A673 (cell line): ENCODE measurements at regions not wholly inside any gene's neighbourhood (a gene's known extent, or its start where the extent isn't known, plus 50 kb on each side); places are given as distances from the start of the nearest gene placed in this dataset.

Experiments
- BruUV-seq: library from RNA; stranded (reverse); fragments of 400-500 nt; replicated peaks from 2 replicates; lab custom pipeline; 2021; lab: Mats Ljungman, UMichigan
- CTCF ChIA-PET: fragments of 300-600 bp; sonication (Branson Sonifier 250); formaldehyde crosslinking; loops from one replicate; lab custom pipeline; 2022; ENCODE audit warnings: antibody characterized with exemption; lab: Charles Lee
- POLR2A ChIA-PET: fragments of 300-600 bp; sonication (Branson Sonifier 250); formaldehyde crosslinking; loops from one replicate; lab custom pipeline; 2022; ENCODE audit warnings: antibody characterized with exemption; ENCODE audit not compliant: low non-redundant PET; lab: Charles Lee
- DNase-seq: peaks from one replicate; pipeline ENCODE4 v3.0.0-alpha.2; 2015; ENCODE audit warnings: low spot score
- H3K27ac ChIP-seq: fragments of 200-600 bp; sonication (generic); 2 replicates; pipeline ENCODE4 v1.5.1; 2016; ENCODE audit warnings: mixed run types, low read depth, mild to moderate bottlenecking, mixed read lengths, antibody characterized with exemption, low read length; ENCODE audit not compliant: poor library complexity, severe bottlenecking
- H3K27me3 ChIP-seq: fragments of 200-600 bp; sonication (generic); replicated peaks from 2 replicates; pipeline ENCODE4 v1.6.1; 2017; ENCODE audit warnings: mixed run types, low read depth, mild to moderate bottlenecking, mixed read lengths, antibody characterized with exemption, low read length; ENCODE audit not compliant: insufficient read depth, poor library complexity
- H3K36me3 ChIP-seq: fragments of 200-600 bp; sonication (generic); 2 replicates; pipeline ENCODE4 v1.6.1; 2016; ENCODE audit warnings: mixed run types, mild to moderate bottlenecking, mixed read lengths, antibody characterized with exemption, low read length; ENCODE audit not compliant: insufficient read depth, poor library complexity, severe bottlenecking
- H3K4me1 ChIP-seq: fragments of 200-600 bp; sonication (generic); 2 replicates; pipeline ENCODE4 v1.6.1; 2017; ENCODE audit warnings: mixed run types, mild to moderate bottlenecking, mixed read lengths, antibody characterized with exemption, low read length; ENCODE audit not compliant: insufficient read depth, poor library complexity, severe bottlenecking
- H3K4me3 ChIP-seq: fragments of 200-600 bp; sonication (generic); 2 replicates; pipeline ENCODE4 v1.5.1; 2016; ENCODE audit warnings: low read depth, mixed run types, mild to moderate bottlenecking, mixed read lengths, low read length; ENCODE audit not compliant: poor library complexity, severe bottlenecking
- H3K9me3 ChIP-seq: fragments of 200-600 bp; sonication (generic); 2 replicates; pipeline ENCODE4 v1.6.1; 2016; ENCODE audit warnings: mixed run types, low read depth, mild to moderate bottlenecking, mixed read lengths, antibody characterized with exemption, low read length; ENCODE audit not compliant: poor library complexity, severe bottlenecking
- CTCF ChIP-seq: fragments of 300-800, 200-600 bp; sonication (generic); conservative IDR thresholded peaks from 2 replicates; pipeline ENCODE4 v1.5.1; 2017; ENCODE audit warnings: low read depth, mild to moderate bottlenecking, antibody characterized with exemption, low read length, moderate library complexity, mixed read lengths
- EZH2 ChIP-seq: fragments of 200-600 bp; sonication (generic); IDR thresholded peaks from 2 replicates; pipeline ENCODE4 v1.6.1; 2017; ENCODE audit warnings: borderline replicate concordance, low read depth, mild to moderate bottlenecking, mixed read lengths, antibody characterized with exemption, low read length; ENCODE audit not compliant: poor library complexity, severe bottlenecking
- intact Hi-C: fragments of 100-400 bp; cut with micrococcal nuclease; formaldehyde crosslinking; loops from one replicate; pipeline ENCODE4 v1.10.0; 2022; ENCODE audit not compliant: unreplicated experiment

GRCh38 chr14:85399186-85399585 is 130.8 kb upstream of the FLRT2 start:
- BruUV-seq: no TSS peak
- intact Hi-C loops: no loop called here
- ChIA-PET CTCF (no interaction called here), POLR2A (no interaction called here)
- Histone ChIP-seq H3K27ac (no peak overlapping the region), H3K4me3 (no peak overlapping the region), H3K4me1 (no peaks in the 10 kb centered on the region), H3K36me3 (no peaks in the 10 kb centered on the region), H3K27me3 (no peaks in the 10 kb centered on the region), H3K9me3 (no peaks in the 10 kb centered on the region)
- TF ChIP-seq CTCF: no peak
- TF ChIP-seq EZH2: no peak
- peak; percentile 47 for DNase-seq

- no peak for TF ChIP-seq CTCF
- TF ChIP-seq EZH2: no peak
- ChIA-PET CTCF (no interaction called here), POLR2A (no interaction called here)
- H3K27me3 ChIP-seq: no peaks in the 10 kb centered on the region
- BruUV-seq: no TSS peak
- H3K4me1 ChIP-seq: no peaks in the 10 kb centered on the region
- DNase-seq: no peak
- intact Hi-C loops: no loop called here
- no peaks in the 10 kb centered on the region for H3K36me3 ChIP-seq
- no peak overlapping the region for H3K4me3 ChIP-seq
- no peak overlapping the region for H3K27ac ChIP-seq
- no peaks in the 10 kb centered on the region for H3K9me3 ChIP-seq
Observed at GRCh38 chr14:85400678-85401077, 129.3 kb upstream of the FLRT2 start.

- Histone ChIP-seq H3K4me3 (no peak overlapping the region), H3K4me1 (no peaks in the 10 kb centered on the region), H3K36me3 (no peaks in the 10 kb centered on the region), H3K27ac (no peak overlapping the region), H3K27me3 (no peaks in the 10 kb centered on the region), H3K9me3 (no peaks in the 10 kb centered on the region)
- DNase-seq: no peak
- CTCF ChIA-PET: no interaction called here
- POLR2A ChIA-PET: no interaction called here
- TF ChIP-seq EZH2 (no peak), CTCF (no peak)
- BruUV-seq: no TSS peak
- intact Hi-C loops: no loop called here
Observed at GRCh38 chr14:85401384-85401783, 128.6 kb upstream of the FLRT2 start.
